Glomerular endothelial cell (primary cell): ENCODE measurements at regions not wholly inside any gene's neighbourhood (a gene's known extent, or its start where the extent isn't known, plus 50 kb on each side); places are given as distances from the start of the nearest gene placed in this dataset.

Source experiments
- DNase-seq: peaks from one replicate; pipeline ENCODE4 v3.0.0-alpha.2; 2011; ENCODE audit warnings: low read depth, low spot score; ENCODE audit errors: extremely low read depth

GRCh38 chr11:122062763-122063162 is 53.3 kb downstream of the BLID start:
- no peak for DNase-seq

GRCh38 chr11:122059565-122059964 is 56.5 kb downstream of the BLID start:
- DNase-seq: no peak

GRCh38 chr11:122050021-122050690 is 65.9 kb downstream of the BLID start:
- DNase-seq: no peak

- DNase-seq: no peak
These were observed 67.6 kb downstream of the BLID start for GRCh38 chr11:122048401-122048800.

GRCh38 chr11:122046846-122047245 is 69.2 kb downstream of the BLID start:
- no peak for DNase-seq

GRCh38 chr11:122046438-122046837 is 69.6 kb downstream of the BLID start:
- no peak for DNase-seq

GRCh38 chr11:122045181-122045586 is 70.8 kb downstream of the BLID start:
- peak; percentile 86 for DNase-seq

GRCh38 chr11:122044086-122044485 is 71.9 kb downstream of the BLID start:
- DNase-seq: no peak

GRCh38 chr11:122042981-122043380 is 73.0 kb downstream of the BLID start:
- no peak for DNase-seq

GRCh38 chr11:122040464-122040863 is 75.6 kb downstream of the BLID start:
- DNase-seq: no peak

GRCh38 chr11:122038543-122038942 is 77.5 kb downstream of the BLID start:
- no peak for DNase-seq

GRCh38 chr11:122037911-122038310 is 78.1 kb downstream of the BLID start:
- no peak for DNase-seq

GRCh38 chr11:122036493-122036892 is 79.5 kb downstream of the BLID start:
- no peak for DNase-seq

- no peak for DNase-seq
These were observed 80.0 kb downstream of the BLID start for GRCh38 chr11:122036018-122036417.

- no peak for DNase-seq
These were observed 82.4 kb downstream of the BLID start for GRCh38 chr11:122033631-122034030.

GRCh38 chr11:122033193-122033592 is 82.8 kb downstream of the BLID start:
- DNase-seq: no peak

GRCh38 chr11:122032317-122032716 is 83.7 kb downstream of the BLID start:
- DNase-seq: no peak

GRCh38 chr11:122031813-122032212 is 84.2 kb downstream of the BLID start:
- DNase-seq: no peak

- DNase-seq: no peak
These were observed 85.7 kb downstream of the BLID start for GRCh38 chr11:122030286-122030685.

GRCh38 chr11:122028545-122028944 is 87.5 kb downstream of the BLID start:
- DNase-seq: no peak

GRCh38 chr11:122028036-122028435 is 88.0 kb downstream of the BLID start:
- no peak for DNase-seq

- DNase-seq: no peak
These were observed 90.3 kb downstream of the BLID start for GRCh38 chr11:122025757-122026156.

GRCh38 chr11:122024278-122024677 is 91.7 kb downstream of the BLID start:
- DNase-seq: no peak
